Epithelial cell of prostate (primary cell): ENCODE measurements at regions not wholly inside any gene's neighbourhood (a gene's known extent, or its start where the extent isn't known, plus 50 kb on each side); places are given as distances from the start of the nearest gene placed in this dataset.
"Not testable (repeated sequence)": the region's sequence is repeated elsewhere in the genome, so short reads cannot be mapped to it uniquely, and the experiment has no call there.

Source experiments
- DNase-seq: peaks from one replicate; pipeline ENCODE4 v3.0.0-alpha.2; 2011; ENCODE audit warnings: low read depth, low spot score
- H3K27ac ChIP-seq: fragments of 450-650 bp; 2 replicates; pipeline ENCODE4 v1.5.1; 2017; ENCODE audit warnings: mild to moderate bottlenecking

GRCh38 chr6:85287654-85288053 is 162.2 kb upstream of the NT5E start:
- no peak for DNase-seq
- H3K27ac ChIP-seq, result no peak overlapping the region

DNA sequence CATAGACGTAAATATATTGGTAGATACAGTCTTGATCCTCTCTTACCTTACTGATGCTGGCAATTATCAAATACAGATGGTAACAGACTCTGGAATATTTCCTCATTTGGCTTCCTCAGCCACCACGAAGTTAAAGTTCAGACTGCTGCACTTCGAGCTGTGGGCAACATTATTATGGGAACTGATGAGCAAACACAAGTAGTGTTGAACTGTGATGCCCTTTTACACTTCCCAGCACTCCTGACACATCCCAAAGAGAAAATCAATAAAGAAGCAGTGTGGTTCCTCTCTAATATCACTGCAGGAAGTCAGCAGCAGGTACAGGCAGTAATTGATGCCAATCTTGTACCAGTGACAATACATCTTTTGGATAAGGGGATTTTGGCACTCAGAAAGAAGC is 162.7 kb upstream of the NT5E start:
- H3K27ac ChIP-seq, result no peak overlapping the region
- no peak for DNase-seq

DNA sequence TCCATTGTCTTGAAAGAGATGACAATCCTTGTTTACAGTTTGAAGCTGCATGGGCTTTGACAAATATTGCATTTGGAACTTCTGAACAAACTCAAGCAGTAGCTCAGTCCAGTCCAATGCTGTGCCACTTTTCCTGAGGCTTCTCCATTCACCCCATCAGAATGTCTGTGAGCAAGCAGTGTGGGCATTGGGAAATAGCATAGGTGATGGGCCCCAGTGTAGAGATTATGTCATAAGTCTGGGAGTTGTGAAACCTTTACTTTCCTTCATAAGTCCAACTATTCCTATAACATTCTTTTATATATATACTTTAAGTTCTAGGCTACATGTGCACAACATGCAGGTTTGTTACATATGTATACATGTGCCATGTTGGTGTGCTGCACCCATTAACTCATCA is 163.4 kb upstream of the NT5E start:
- not testable (repeated sequence) for H3K27ac ChIP-seq, DNase-seq

DNA sequence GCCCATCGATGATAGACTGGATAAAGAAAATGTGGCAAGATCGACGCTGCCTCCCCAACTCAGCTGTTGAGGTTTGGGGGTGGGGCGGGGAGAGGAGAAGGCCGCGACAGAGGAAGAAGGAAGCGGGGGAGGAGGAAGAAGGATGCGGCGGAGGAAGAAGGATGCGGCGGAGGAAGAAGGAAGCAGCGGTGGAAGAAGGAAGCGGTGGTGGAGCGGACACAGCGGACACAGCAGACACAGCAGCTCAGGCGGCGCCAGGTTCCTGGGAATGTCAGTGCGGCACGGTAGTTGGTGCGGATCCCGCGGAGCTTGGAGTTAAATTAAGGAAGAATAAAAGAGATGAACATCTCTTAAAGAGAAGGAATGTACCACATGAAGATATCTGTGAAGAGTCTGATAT is 163.9 kb upstream of the NT5E start:
- no peak overlapping the region for H3K27ac ChIP-seq
- no peak for DNase-seq

DNA sequence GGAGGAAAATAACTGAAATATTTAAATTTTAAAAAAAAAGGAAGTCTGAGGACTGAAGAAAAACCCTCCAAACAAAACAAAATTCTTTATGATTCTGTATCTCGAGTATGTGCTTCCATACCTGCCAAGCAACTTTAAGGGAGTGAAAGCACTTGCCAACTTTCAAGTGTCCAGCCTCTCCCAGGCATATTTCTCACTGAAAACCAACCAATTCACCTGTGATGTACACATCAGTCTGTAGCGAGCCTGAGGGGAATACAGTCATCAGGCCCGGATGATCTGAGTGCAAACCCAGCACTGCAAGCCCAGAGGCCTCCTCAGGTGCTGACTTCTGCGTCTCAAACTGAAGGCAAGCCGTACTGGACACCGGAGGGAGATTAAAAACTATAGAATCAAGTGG is 164.8 kb upstream of the NT5E start:
- H3K27ac ChIP-seq, result no peak overlapping the region
- DNase-seq, result no peak

- DNase-seq, result no peak
- H3K27ac ChIP-seq, result no peak overlapping the region
Observed at GRCh38 chr6:85283436-85283835, 166.4 kb upstream of the NT5E start.

- H3K27ac ChIP-seq, result no peak overlapping the region
- DNase-seq, result no peak
Observed at GRCh38 chr6:85278466-85279035, 171.3 kb upstream of the NT5E start.

GRCh38 chr6:85276026-85276425 is 173.9 kb upstream of the NT5E start:
- DNase-seq, H3K27ac ChIP-seq: not testable (repeated sequence)

DNA sequence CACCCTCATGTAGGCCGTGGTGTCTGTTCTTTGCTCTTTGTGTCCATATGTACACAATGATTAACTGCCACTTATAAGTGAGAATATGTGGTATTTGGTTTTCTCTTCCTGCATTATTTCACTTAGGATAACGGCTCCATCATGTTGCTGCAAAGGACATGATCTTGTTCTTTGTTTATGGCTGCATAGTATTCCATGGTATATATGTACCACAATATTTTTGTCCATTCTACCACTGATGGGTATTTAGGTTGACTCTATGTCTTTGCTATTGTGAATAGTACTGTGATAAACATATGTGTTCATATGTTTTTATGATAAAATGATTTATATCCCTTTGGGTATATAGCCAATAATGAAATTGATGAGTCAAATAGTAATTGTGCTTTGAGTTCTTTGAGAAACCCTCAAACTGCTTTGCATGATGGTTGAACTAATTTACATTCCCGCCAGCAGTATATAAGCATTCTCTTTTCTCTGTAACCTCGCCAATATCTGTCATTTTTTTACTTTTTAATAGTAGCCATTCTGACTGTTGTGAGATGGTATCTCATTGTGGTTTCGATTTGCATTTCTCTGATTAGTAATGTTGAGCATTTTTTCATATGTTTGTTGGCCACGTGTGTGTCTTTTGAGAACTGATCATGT is 174.4 kb upstream of the NT5E start:
- no peak overlapping the region for H3K27ac ChIP-seq
- DNase-seq, result no peak

- DNase-seq, result no peak
- no peak overlapping the region for H3K27ac ChIP-seq
Observed at GRCh38 chr6:85273870-85274269, 176.0 kb upstream of the NT5E start.

DNA sequence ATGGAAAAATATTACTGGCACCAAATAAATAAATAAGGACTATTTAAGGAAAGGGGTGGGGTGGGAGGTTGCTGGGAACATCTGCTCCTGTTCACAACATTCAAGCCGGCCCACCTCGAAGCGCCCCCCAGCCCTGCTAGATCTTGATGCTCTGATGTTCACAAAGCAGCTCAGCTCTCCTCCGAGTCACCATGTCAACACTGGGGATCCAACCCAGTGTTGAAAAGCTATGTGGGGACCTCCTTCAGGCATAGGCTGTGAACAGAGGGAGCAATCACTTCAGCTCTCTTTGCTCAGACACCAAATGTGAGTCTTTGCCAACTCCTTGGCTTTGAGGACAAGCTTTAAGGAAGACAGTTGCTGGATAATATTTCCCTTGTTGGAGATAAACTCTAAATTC is 176.8 kb upstream of the NT5E start:
- no peak for DNase-seq
- H3K27ac ChIP-seq, result no peak overlapping the region

GRCh38 chr6:85272592-85272991 is 177.3 kb upstream of the NT5E start:
- no peak overlapping the region for H3K27ac ChIP-seq
- DNase-seq, result no peak

DNA sequence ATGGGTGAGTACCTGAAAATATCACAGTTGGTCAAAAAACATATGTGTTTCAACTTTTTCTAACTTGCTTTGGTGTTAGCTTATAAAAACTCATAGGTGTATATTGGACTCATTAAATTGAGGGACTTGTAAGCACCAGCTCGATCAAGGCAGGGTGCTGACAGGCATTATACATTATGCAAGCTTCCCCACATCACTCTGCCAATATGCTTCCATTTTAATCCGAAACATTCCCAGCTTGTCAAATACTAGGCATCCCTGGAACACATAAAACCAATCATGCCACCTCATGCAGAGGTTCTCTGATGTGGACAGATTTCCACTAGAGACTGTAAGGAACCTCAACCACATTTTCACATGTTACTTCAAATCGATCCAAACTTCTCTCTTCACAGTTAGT is 187.3 kb upstream of the NT5E start:
- H3K27ac ChIP-seq, result no peak overlapping the region
- DNase-seq, result no peak

DNA sequence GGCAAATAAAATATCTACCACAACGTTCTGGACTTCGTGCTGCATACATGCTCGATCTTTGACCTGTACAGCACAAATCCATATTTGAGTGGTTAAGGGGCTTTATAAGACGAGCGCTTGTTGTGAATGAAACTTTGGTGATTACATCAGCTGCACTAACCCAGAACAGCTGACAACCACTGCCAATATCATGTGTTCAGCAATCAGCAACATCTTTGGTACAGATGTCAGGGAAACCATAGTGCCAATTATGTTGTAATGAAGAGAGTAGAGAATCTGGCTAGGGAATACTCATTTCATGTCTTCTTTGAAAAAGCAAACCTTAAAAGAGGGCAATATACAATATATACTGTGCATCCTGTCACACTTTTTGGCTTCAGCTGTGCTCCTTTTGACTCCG is 188.6 kb upstream of the NT5E start:
- no peak for DNase-seq

GRCh38 chr6:85255661-85256060 is 194.2 kb upstream of the NT5E start:
- DNase-seq, result no peak
- no peak overlapping the region for H3K27ac ChIP-seq

More for the DNA sequence above, 188.6 kb upstream of the NT5E start:
- no peak overlapping the region for H3K27ac ChIP-seq

GRCh38 chr6:85252552-85252951 is 197.3 kb upstream of the NT5E start:
- H3K27ac ChIP-seq, result no peak overlapping the region
- no peak for DNase-seq

DNA sequence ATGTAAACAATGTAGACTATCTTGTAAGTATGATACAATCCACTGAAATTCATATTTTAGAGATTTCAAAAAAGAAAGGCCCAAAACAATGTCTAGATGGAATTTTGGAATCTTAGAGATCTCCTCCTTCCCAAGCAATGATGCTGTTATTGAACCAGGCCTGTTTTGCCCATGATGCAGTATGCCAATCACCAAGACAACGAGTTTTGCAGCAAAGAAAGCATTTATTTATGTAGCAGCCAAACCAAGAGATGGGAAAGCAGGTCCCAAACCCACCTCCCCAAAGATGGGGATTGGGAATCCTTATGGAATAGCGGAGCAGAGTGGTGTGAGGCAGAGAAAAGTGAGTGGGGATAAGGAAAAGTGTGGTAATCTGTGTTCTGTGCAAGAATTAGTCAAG is 197.8 kb upstream of the NT5E start:
- no peak overlapping the region for H3K27ac ChIP-seq
- no peak for DNase-seq

GRCh38 chr6:85251300-85251699 is 198.6 kb upstream of the NT5E start:
- no peak overlapping the region for H3K27ac ChIP-seq
- no peak for DNase-seq

- DNase-seq, result no peak
- H3K27ac ChIP-seq, result no peak overlapping the region
Observed at GRCh38 chr6:85250586-85251220, 199.2 kb upstream of the NT5E start.

- no peak for DNase-seq
- H3K27ac ChIP-seq, result no peak overlapping the region
Observed at GRCh38 chr6:85245004-85245403, 204.9 kb upstream of the NT5E start.

DNA sequence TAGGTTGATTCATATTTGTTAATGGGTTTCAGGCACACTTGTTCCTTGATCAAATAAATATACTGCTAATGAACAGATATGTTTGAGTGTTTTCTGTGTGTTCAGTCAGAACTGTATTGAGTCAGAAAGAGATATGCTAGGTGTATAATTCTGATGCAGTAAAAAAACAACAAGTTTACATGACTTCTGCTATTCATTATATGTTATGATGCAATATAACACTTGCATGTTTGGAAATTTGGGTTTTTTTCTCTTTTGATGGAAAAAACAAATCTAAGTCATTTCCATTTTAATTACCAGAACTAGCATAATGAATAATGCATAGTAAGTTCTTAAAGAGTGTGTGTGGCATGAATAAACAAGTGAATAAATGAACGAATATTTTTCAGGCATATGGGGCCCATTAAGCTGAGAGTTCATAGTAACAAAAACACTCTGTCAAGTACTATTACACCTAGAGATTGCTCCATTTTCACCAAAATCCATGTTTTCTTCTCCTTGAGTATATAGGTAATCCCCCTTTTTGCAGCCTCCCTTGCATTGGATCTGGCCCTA is 208.3 kb upstream of the NT5E start:
- H3K27ac ChIP-seq, result no peak overlapping the region
- no peak for DNase-seq
